ENCODE measurements at regions not wholly inside any gene's neighbourhood (a gene's known extent, or its start where the extent isn't known, plus 50 kb on each side); places are given as distances from the start of the nearest gene placed in this dataset.

GRCh38 chr4:4637710-4638109, 95.9 kb upstream of the STX18 start:
- Histone ChIP-seq H3K9me3 (ENCODE audit: low read depth, low read length, poor library complexity, severe bottlenecking) (no peaks in the 10 kb centered on the region), H3K4me3 (ENCODE audit: low read depth, low read length, poor library complexity, severe bottlenecking) (no peak overlapping the region), H3K27ac (ENCODE audit: low read depth, low read length, poor library complexity, severe bottlenecking) (no peak overlapping the region), H3K36me3 (ENCODE audit: insufficient read depth, low read length, poor library complexity, severe bottlenecking) (no peaks in the 10 kb centered on the region), H3K4me1 (ENCODE audit: insufficient read depth, low read length, poor library complexity, severe bottlenecking) (no peaks in the 10 kb centered on the region), H3K27me3 (replicated peaks; ENCODE audit: insufficient read depth, low read depth, low read length, poor library complexity) (no peaks in the 10 kb centered on the region)
- intact Hi-C loops (cut with micrococcal nuclease; ENCODE audit: unreplicated experiment): no loop called here
- no peak for DNase-seq (ENCODE audit: low spot score)
- CTCF ChIA-PET: no interaction called here
- BruUV-seq (replicated peaks): no TSS peak
- TF ChIP-seq CTCF (conservative IDR thresholded peaks at IDR 0.05; ENCODE audit: low read depth, low read length) (no peak), EZH2 (IDR thresholded peaks at IDR 0.05; ENCODE audit: borderline replicate concordance, low read depth, low read length, poor library complexity, severe bottlenecking) (no peak)
- POLR2A ChIA-PET (ENCODE audit: low non-redundant PET): no interaction called here

GRCh38 chr4:4633431-4633830, 91.6 kb upstream of the STX18 start:
- no TSS peak for BruUV-seq (replicated peaks)
- CTCF ChIA-PET: no interaction called here
- TF ChIP-seq CTCF (conservative IDR thresholded peaks at IDR 0.05; ENCODE audit: low read depth, low read length) (no peak), EZH2 (IDR thresholded peaks at IDR 0.05; ENCODE audit: borderline replicate concordance, low read depth, low read length, poor library complexity, severe bottlenecking) (no peak)
- H3K27ac ChIP-seq (ENCODE audit: low read depth, low read length, poor library complexity, severe bottlenecking): no peak overlapping the region
- POLR2A ChIA-PET (ENCODE audit: low non-redundant PET): no interaction called here
- no peaks in the 10 kb centered on the region for H3K27me3 ChIP-seq (replicated peaks; ENCODE audit: insufficient read depth, low read depth, low read length, poor library complexity)
- no peak overlapping the region for H3K4me3 ChIP-seq (ENCODE audit: low read depth, low read length, poor library complexity, severe bottlenecking)
- intact Hi-C loops (cut with micrococcal nuclease; ENCODE audit: unreplicated experiment): no loop called here
- H3K4me1 ChIP-seq (ENCODE audit: insufficient read depth, low read length, poor library complexity, severe bottlenecking): no peaks in the 10 kb centered on the region
- no peaks in the 10 kb centered on the region for H3K36me3 ChIP-seq (ENCODE audit: insufficient read depth, low read length, poor library complexity, severe bottlenecking)
- H3K9me3 ChIP-seq (ENCODE audit: low read depth, low read length, poor library complexity, severe bottlenecking): no peaks in the 10 kb centered on the region
- no peak for DNase-seq (ENCODE audit: low spot score)

- no peak for DNase-seq (ENCODE audit: low spot score)
- H3K27ac ChIP-seq (ENCODE audit: low read depth, low read length, poor library complexity, severe bottlenecking): no peak overlapping the region
- POLR2A ChIA-PET (ENCODE audit: low non-redundant PET): no interaction called here
- no TSS peak for BruUV-seq (replicated peaks)
- no peaks in the 10 kb centered on the region for H3K27me3 ChIP-seq (replicated peaks; ENCODE audit: insufficient read depth, low read depth, low read length, poor library complexity)
- H3K9me3 ChIP-seq (ENCODE audit: low read depth, low read length, poor library complexity, severe bottlenecking): no peaks in the 10 kb centered on the region
- intact Hi-C loops (cut with micrococcal nuclease; ENCODE audit: unreplicated experiment): no loop called here
- H3K4me3 ChIP-seq (ENCODE audit: low read depth, low read length, poor library complexity, severe bottlenecking): no peak overlapping the region
- CTCF ChIA-PET: no interaction called here
- H3K36me3 ChIP-seq (ENCODE audit: insufficient read depth, low read length, poor library complexity, severe bottlenecking): no peaks in the 10 kb centered on the region
- H3K4me1 ChIP-seq (ENCODE audit: insufficient read depth, low read length, poor library complexity, severe bottlenecking): no peaks in the 10 kb centered on the region
- no peak for TF ChIP-seq EZH2 (IDR thresholded peaks at IDR 0.05; ENCODE audit: borderline replicate concordance, low read depth, low read length, poor library complexity, severe bottlenecking)
- no peak for TF ChIP-seq CTCF (conservative IDR thresholded peaks at IDR 0.05; ENCODE audit: low read depth, low read length)
These were observed 89.3 kb upstream of the STX18 start for GRCh38 chr4:4631150-4631549.
